HG02943 (cell line): ENCODE measurements at regions not wholly inside any gene's neighbourhood (a gene's known extent, or its start where the extent isn't known, plus 50 kb on each side); places are given as distances from the start of the nearest gene placed in this dataset.
"Not testable (repeated sequence)": the region's sequence is repeated elsewhere in the genome, so short reads cannot be mapped to it uniquely, and the experiment has no call there.

Source experiments
- ATAC-seq: cut with Tn5 transposase; IDR thresholded peaks from one replicate; pipeline ENCODE4 v1.9.1; 2021; ENCODE audit warnings: mild to moderate bottlenecking, low read depth, moderate library complexity; ENCODE audit not compliant: unreplicated experiment

DNA sequence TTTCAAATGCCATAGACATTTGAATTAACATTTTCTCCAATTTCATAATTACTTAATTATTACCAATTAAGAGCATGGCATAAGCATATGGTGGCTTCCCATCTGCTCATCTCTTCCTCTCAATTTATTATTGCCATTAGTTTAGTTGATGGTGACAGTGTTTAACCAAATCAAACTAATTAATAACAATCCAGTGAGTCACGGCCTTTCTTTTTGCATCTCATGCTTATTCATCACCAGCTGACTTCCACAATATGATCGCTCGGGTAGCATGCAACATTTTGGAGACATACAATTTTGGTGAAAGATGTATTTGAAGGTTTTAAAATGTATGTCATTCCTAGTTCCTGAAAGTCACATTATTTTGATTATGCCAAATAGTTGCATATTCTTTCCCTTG is 172.8 kb upstream of the TACR3 start:
- ATAC-seq, result no peak

DNA sequence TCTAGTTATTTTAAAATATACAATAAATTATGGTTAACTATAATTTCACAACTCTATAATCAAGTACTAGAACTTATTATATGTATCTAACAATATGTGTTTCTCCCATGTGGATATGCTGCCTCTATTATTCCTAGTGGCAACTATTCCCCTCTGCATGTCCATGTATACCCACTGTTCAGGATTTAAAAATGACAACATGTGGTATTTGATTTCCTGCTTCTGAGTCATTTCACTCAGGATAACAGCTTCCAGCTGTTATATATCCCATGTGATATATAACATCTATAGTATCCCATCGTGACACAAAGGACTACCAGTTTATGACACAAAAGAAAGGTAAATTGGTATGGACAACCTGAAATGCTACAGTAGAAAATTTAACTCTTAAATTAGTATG is 167.4 kb upstream of the TACR3 start:
- no peak for ATAC-seq

DNA sequence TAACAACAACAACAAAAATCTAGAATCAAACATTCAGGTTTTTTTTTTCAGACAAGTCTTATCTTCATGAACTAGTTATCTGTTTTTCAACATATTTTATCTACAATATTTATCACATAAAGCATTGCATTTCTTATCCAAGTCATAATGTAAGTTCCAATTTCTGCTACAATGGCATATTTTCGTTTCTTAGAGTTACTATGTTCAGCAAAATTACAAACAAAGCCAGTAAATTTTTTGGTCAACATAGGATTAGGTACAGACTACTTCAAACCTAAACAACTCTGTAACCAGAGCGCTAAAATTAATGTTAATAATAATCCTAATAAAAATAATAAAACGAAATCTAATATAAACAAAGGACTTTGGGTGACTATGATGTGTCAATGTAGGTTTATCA is 165.4 kb upstream of the TACR3 start:
- ATAC-seq, result no peak

DNA sequence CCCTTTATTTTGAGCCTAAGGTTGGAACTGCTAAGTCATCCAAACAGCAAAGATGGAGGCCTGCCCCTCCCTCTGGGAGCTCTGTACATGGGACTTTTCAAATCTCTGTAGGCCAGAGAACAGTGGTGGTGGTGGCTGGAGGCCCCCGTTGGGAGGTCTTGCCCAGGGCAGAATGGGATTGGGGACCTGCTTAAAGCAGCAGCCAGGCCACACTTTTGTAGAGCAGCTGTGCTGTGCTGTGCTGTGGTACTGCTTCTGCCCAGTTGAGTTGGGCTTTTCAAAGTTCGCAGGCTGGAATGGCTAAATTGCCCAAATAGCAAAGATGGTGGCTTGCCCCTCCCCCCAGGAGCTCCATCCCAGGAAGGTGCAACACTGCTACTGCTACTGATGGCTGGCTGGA is 147.5 kb upstream of the TACR3 start:
- ATAC-seq, result no peak

DNA sequence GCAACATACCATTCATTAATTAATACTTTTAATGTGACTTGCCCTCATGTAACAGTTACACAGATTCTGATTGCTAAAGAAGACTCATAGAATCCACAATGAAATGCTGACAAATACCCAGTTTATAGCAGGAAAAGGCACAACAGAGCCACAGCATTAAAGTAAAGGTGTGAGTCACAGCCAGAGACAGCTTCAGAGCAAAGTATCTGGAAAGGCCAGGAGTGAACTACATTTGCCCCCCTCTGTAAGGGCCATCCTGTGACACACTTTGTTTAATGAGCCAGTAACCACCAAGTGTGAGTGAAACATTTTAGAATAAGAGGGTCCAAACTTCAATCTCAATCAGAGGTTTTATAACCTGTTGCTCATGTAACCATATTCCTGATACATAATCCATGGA is 133.8 kb upstream of the TACR3 start:
- ATAC-seq, result no peak

DNA sequence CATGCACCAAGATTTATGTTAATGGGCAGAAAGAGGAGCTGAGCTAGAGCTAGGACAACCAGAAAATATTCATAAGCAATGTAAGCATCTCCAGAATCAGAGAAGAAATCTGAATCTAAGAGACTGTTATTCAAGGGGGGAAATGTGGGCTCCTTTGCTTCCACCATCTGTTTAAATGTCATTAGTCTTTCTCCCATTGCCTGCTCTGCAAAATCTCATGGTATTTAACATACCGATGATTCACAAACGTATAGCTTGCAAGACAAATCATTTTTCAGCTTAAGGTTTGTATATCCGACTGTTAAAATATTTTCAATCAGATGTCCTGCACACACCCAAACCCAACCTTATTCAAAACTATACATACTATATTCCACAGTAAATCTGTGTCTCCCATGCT is 133.4 kb upstream of the TACR3 start:
- no peak for ATAC-seq

DNA sequence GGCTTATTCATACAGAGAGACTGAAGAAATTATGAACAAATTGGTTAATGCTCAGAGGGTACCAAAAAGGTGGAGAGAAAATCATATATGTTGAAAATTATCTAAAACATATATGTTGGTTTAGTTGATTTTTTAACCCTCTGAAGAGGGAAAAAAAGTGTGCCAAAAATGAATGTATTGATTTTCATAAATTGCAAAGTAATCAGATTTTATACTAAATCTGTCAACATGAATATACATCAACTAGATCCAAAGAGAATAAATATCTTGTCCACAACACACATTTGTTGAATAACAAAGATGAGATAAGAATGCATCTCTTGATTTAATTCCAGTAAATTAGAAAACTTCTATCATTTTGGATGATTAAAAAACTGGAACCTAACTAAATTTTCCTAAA is 125.3 kb upstream of the TACR3 start:
- no peak for ATAC-seq

DNA sequence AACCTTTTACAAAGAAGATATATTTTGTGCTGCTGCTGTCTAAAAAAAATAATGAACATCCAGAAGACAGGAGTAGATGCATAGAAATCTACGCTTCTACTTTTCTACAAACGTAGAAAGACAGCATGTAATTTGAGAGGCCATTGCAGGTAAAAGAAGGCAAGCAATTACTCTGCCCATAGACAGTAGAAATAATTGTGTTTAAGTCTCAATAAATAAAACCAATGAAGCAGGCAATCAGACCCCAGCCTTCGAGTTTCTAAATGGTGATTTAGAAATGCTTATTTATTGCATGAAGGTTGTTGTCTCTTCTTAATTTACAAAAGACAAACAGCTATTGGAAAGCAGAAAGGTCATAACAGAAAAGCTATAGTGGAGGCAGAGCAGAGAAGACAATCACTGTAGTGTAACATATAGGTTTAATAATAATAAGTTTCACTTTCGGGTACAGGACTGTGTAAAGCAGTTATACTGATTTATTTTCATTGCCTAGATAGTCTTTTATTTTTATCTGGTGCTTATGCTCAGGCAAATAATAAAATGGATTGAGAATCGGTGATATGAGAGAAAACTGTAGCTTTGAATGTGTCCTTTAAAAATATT is 123.0 kb upstream of the TACR3 start:
- ATAC-seq, result no peak

DNA sequence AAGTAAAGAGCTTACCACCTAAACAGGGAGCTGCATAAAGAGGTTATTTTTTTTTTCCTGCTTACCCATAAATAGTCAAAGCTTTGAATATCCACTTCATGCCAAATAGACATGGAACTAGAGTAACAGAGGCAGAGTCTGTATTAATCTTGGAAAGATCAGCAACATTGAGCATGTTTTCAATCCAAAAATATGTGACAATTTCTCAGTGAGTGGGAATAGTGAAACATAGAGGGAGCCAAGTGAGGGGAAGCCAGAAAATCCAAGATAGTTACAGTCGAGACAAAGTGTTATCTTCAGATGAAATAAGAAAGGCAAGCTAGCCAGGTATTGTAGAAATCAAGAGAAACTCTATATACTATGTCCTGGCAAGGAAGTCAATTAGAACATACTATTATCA is 122.3 kb upstream of the TACR3 start:
- ATAC-seq, result no peak

DNA sequence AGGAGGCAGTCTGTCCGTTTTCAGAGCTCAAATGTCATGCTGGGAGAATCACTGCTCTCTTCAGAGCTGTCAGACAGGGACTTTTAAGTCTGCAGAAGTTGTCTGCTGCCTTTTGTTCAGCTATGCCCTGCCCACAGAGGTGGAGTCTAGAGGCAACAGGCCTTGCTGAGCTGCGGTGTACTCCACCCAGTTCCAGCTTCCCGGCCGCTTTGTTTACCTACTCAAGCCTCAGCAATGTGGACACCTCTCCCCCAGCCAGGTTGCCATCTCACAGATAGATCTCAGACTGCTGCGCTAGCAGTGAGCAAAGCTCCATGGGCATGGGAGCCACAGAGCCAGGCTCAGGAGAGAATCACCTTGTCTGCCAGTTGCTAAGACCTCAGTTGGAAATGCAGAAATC is 90.5 kb upstream of the TACR3 start:
- not testable (repeated sequence) for ATAC-seq

DNA sequence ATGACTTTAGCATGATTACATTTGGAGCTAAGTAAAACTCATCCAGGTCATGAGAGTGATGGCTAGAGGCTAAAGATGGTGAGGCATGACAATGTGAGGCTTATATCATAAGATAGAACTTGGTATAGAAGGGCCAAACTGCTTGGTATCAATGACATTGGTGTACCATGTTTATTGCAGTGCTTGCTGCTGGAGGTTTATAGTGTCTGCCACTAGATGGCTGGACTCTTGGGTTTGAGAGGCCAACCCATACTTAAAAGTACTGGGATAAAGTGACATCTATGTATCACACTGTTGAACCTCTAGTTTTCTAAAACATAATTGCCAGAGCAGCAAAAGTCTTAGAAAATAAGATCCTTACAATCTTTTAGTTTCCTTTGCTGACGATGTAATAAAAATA is 83.0 kb upstream of the TACR3 start:
- ATAC-seq, result no peak

DNA sequence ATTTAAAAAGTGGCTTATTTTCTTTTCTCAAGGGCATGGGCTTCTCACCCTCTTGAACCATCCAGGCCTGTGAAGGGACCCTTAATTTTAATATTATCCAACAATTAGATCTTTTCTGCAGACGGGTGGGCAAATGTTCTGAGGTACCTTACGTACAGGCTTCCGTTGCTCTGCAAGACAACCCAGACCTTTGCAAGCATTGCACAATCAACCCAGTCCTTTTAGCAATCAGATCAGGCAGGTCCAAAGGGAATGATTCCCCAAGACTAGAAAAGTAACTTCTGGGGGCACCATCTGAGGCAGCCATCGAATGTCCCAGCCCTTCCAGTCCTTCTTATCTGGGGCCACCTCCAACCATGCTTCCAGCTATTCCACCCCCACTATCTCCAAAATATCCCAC is 67.3 kb upstream of the TACR3 start:
- no peak for ATAC-seq

DNA sequence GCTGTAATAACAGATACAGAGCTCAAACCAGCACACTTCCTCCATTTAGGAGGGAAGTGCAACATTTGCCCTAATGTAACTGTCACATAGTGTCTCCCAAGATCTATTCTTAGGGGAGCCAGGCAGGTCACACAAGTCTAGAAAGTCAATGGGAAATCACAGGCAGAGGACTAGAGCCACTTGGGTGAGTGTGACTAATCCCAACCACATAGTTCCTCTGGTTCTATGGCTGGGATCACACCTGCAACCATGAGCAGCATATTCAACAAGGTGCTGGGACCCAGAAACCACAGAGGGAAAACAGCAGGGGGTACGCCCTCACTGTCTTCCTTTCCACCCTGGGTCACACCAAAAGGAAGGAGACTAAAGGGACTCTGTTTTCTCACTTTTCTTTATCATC is 66.8 kb upstream of the TACR3 start:
- no peak for ATAC-seq

DNA sequence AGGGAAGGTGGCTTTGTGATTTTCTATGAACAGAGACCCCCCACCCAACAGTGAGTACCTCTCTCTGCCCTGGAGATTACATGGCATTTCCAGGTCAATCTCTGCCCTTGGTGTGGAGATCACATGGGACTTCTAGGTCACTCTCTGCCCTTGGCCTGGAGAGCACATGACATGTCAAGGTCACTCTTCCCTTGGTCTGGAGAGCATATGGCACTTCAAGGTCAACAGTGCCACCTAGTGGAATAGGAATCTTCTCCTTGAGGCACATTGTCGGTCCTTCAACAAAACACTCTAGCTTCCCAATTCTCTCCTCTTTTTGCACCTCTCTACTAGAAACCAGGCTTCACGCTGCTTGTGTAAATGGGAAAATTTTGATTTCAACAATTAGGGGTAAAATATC is 66.2 kb upstream of the TACR3 start:
- ATAC-seq, result peak; percentile 74

DNA sequence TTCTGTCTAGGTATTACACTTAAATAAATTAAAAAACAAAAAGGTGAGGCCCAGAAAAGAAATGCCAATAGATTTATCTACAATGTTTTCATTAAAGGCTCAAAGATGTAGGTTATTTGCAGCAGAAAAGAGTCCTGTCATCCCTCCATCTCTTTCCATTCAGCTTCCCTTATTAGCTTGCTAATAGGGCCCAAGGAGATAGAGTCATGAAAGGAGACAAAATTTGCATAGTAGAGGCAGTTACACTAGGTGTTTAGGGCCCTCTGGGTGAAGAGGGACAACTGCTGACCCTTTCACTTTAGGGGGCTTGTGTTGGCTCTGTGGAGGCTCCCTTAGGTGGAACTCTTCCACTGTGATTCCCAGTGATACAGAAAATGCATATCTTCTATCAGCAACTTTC is 58.4 kb upstream of the TACR3 start:
- ATAC-seq, result no peak

DNA sequence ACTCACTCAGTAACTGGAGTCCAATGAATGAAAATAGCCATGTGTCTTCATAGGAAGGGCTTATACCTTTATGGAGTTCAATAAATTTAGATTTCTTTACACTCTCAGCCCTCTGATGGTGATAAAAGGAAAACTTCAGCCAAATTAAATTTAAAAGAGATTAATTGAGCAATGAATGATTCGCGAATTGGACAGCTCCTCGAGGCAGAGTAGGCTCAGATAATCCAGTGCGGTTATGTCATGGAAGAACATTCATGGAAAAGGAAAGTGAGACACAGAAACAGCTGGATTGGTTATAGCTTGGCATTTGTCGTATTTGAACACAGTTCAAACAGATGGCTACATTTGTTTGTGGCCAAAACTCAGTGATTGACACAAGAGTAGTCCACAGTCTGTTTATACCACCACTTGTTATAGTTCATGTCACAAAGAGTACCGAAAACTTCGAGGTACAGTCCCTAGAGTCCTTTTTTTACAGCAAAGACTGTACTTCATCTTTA is 54.6 kb upstream of the TACR3 start:
- no peak for ATAC-seq

DNA sequence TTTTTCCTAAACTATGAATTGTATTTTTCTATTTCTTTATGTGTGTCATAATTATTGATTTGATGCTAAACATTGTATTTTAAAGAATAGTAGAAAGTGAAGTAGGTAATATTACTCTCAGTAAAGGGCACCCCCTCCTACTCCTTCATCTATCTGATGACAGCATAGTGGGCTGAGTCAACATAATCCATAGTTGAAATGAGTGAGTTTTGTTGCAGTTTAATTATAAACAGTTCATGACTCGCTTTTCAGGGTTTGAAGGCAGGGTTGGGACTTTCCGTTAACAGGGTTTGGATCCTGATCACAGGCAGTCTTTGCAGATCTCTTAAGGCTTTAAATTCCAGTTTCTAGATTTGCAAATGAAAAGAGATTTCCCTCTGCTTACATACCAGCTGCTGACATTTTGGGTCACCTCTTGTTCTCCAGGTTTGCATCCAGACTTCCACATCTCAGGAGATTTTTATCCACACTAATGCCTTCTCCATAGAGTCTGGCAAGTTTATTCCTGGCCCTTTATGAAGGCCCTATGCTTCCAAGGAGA is 54.0 kb upstream of the TACR3 start:
- no peak for ATAC-seq
